PC-3 (cell line): ENCODE measurements at regions not wholly inside any gene's neighbourhood (a gene's known extent, or its start where the extent isn't known, plus 50 kb on each side); places are given as distances from the start of the nearest gene placed in this dataset.

ENCODE experiments used
- CTCF ChIP-seq: fragments of 300-600 bp; sonication (generic); conservative IDR thresholded peaks from 2 replicates; pipeline ENCODE4 v1.5.1; 2017; ENCODE audit warnings: antibody characterized with exemption, low read depth, mild to moderate bottlenecking, low read length
- EZH2 ChIP-seq: fragments of 300-600 bp; sonication (generic); IDR thresholded peaks from one replicate; pipeline ENCODE4 v1.6.1; 2017; ENCODE audit warnings: antibody characterized with exemption, mild to moderate bottlenecking, low read length; ENCODE audit not compliant: unreplicated experiment
- EZH2phosphoT487 ChIP-seq: fragments of 300-600 bp; sonication (generic); IDR thresholded peaks from 2 replicates; pipeline ENCODE4 v1.6.1; 2018; ENCODE audit warnings: mild to moderate bottlenecking, antibody characterized with exemption, low read length, borderline replicate concordance

DNA sequence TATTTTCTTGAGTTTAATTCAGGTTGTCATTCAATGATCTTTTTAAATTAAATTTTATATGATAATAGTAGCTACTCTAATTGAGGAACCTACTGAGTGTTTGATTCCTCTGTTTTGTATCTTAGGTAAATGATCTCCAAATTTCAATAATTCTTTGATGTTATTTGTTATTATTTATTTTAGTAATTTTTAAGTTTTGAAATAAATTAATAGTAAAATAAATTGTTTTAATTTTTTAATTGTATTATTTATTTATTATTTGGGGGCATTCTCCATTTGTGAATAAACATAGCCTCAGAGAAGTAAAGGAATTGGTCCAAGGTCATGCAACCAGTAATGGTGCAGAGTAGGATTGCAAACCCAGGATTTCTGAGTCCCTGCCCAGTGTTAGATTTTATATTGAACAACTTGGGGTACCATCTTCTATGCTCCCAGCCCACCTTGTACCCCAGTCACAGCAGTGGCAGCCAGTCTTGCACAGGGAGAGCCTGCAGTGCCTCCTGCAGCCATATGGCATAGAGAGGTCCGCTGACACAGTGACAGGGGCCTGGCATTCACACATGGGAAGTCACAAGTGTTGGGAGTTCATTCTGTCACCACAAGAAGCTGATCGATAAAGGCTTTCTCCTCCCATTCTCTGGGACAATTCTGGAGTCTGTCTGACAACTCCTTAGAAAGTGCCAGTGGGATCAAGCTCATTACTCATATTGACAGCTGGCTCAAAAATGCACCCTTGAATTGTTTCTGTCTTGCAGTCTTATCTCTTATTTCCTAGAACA lies 110.0 kb upstream of the ETAA1 start:
- TF ChIP-seq CTCF = no peak
- no peak for TF ChIP-seq EZH2
- TF ChIP-seq EZH2phosphoT487 = no peak
